ENCODE measurements at regions not wholly inside any gene's neighbourhood (a gene's known extent, or its start where the extent isn't known, plus 50 kb on each side); places are given as distances from the start of the nearest gene placed in this dataset.
"Not testable (repeated sequence)": the region's sequence is repeated elsewhere in the genome, so short reads cannot be mapped to it uniquely, and the experiment has no call there.

GRCh38 chr5:154626876-154627557 lies 128.2 kb upstream of the LARP1 start:
- no peak for DNase-seq

- peak in 2 of 51 donors; percentile 9 to 32 for DNase-seq
Measured at GRCh38 chr5:154625031-154625430, 130.1 kb upstream of the LARP1 start.

GRCh38 chr5:154624341-154624740 lies 130.8 kb upstream of the LARP1 start:
- DNase-seq: no peak

- no peak for DNase-seq
Measured at GRCh38 chr5:154620411-154620810, 134.8 kb upstream of the LARP1 start.

GRCh38 chr5:154618696-154619095 lies 136.5 kb upstream of the LARP1 start:
- DNase-seq: no peak

GRCh38 chr5:154614595-154614994 lies 136.6 kb upstream of the HAND1 start:
- no peak for DNase-seq

- no peak for DNase-seq
Measured at GRCh38 chr5:154614125-154614524, 136.1 kb upstream of the HAND1 start.

GRCh38 chr5:154612666-154613065 lies 134.6 kb upstream of the HAND1 start:
- no peak for DNase-seq

- DNase-seq: peak in 1 of 51 donors; percentile 1
Measured at GRCh38 chr5:154611341-154611767, 133.3 kb upstream of the HAND1 start.

- peak in 46 of 51 donors; percentile 5 to 74 (median 40) for DNase-seq
Measured at GRCh38 chr5:154610321-154611154, 132.5 kb upstream of the HAND1 start.

- no peak for DNase-seq
Measured at GRCh38 chr5:154609251-154609650, 131.2 kb upstream of the HAND1 start.

GRCh38 chr5:154608531-154609011 lies 130.5 kb upstream of the HAND1 start:
- no peak for DNase-seq

GRCh38 chr5:154607746-154608145 lies 129.7 kb upstream of the HAND1 start:
- no peak for DNase-seq

- no peak for DNase-seq
Measured at GRCh38 chr5:154606246-154606645, 128.2 kb upstream of the HAND1 start.

GRCh38 chr5:154603953-154604679 lies 126.1 kb upstream of the HAND1 start:
- DNase-seq: peak in 1 of 51 donors; percentile 1

- no peak for DNase-seq
Measured at GRCh38 chr5:154603485-154603884, 125.5 kb upstream of the HAND1 start.

GRCh38 chr5:154603011-154603410 lies 125.0 kb upstream of the HAND1 start:
- DNase-seq: no peak

- DNase-seq: no peak
Measured at GRCh38 chr5:154601014-154601413, 123.0 kb upstream of the HAND1 start.

GRCh38 chr5:154598021-154598420 lies 120.0 kb upstream of the HAND1 start:
- no peak for DNase-seq

GRCh38 chr5:154596844-154597243 lies 118.8 kb upstream of the HAND1 start:
- not testable (repeated sequence) for DNase-seq

GRCh38 chr5:154595662-154596061 lies 117.6 kb upstream of the HAND1 start:
- DNase-seq: no peak

GRCh38 chr5:154593796-154594195 lies 115.8 kb upstream of the HAND1 start:
- no peak for DNase-seq

All from hypothalamus (tissue), 51 donors.